ENCODE measurements at regions not wholly inside any gene's neighbourhood (a gene's known extent, or its start where the extent isn't known, plus 50 kb on each side); places are given as distances from the start of the nearest gene placed in this dataset.

DNA sequence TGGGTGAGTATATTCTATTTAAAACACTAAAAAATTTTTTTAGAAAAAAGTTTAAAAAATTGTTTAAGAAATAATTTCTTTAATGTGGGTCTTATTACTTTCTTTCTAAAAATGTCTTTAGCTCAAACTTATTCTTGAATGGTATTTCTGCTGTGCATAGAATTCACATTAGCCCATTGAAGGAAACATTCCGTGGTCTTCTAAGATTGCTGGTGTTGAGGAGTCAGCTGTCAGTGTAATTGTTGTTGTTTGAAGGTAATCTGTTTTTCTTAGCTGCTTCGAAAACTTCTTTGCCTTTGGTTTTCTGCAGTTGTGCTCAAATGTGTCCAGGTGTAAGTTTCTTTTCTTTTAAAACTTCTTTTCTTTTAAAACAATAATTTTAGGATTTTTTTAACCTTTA, 85.4 kb upstream of the KLF12 start:
- TF ChIP-seq POLR2AphosphoS5 (IDR thresholded peaks at IDR 0.05; ENCODE audit: low read depth, low read length) (no peak), KDM1A (IDR thresholded peaks at IDR 0.05; ENCODE audit: borderline replicate concordance, low read length) (no peak), SUZ12 (IDR thresholded peaks at IDR 0.05; ENCODE audit: low read length) (no peak)
- TF ChIP-seq, protein P1, sequence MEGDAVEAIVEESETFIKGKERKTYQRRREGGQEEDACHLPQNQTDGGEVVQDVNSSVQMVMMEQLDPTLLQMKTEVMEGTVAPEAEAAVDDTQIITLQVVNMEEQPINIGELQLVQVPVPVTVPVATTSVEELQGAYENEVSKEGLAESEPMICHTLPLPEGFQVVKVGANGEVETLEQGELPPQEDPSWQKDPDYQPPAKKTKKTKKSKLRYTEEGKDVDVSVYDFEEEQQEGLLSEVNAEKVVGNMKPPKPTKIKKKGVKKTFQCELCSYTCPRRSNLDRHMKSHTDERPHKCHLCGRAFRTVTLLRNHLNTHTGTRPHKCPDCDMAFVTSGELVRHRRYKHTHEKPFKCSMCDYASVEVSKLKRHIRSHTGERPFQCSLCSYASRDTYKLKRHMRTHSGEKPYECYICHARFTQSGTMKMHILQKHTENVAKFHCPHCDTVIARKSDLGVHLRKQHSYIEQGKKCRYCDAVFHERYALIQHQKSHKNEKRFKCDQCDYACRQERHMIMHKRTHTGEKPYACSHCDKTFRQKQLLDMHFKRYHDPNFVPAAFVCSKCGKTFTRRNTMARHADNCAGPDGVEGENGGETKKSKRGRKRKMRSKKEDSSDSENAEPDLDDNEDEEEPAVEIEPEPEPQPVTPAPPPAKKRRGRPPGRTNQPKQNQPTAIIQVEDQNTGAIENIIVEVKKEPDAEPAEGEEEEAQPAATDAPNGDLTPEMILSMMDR (IDR thresholded peaks at IDR 0.05; ENCODE audit: control extremely low read depth in 1 of 3, insufficient read depth in 1 of 3, low read depth in 1 of 3, low read length in 3 of 3), result no peak
